ENCODE measurements at regions not wholly inside any gene's neighbourhood (a gene's known extent, or its start where the extent isn't known, plus 50 kb on each side); places are given as distances from the start of the nearest gene placed in this dataset.

DNA sequence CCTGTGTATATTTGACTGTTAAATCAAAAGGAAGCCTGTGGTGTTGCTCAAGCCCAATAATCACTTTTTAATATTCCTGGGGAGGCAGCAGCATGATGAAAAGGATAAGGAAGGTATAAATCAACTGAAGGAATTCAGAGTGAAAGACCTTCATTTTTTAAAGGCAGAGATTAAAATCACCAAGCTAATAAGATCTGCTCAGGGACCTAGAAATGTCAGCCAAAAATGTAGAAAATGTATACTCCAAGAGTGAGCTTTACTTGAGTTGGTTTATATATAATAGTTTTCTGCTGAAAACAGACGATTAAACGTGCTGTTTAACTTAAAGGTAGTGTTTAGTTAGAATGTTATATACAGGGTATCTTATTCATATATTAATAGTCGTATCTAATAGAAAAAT is 549.3 kb downstream of the IQCM start:
- no peaks in the 10 kb centered on the region for H3K27me3 Mint-ChIP-seq
- TF ChIP-seq, protein P1, sequence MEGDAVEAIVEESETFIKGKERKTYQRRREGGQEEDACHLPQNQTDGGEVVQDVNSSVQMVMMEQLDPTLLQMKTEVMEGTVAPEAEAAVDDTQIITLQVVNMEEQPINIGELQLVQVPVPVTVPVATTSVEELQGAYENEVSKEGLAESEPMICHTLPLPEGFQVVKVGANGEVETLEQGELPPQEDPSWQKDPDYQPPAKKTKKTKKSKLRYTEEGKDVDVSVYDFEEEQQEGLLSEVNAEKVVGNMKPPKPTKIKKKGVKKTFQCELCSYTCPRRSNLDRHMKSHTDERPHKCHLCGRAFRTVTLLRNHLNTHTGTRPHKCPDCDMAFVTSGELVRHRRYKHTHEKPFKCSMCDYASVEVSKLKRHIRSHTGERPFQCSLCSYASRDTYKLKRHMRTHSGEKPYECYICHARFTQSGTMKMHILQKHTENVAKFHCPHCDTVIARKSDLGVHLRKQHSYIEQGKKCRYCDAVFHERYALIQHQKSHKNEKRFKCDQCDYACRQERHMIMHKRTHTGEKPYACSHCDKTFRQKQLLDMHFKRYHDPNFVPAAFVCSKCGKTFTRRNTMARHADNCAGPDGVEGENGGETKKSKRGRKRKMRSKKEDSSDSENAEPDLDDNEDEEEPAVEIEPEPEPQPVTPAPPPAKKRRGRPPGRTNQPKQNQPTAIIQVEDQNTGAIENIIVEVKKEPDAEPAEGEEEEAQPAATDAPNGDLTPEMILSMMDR (conservative IDR thresholded peaks at IDR 0.05), result no peak
- H3K27ac Mint-ChIP-seq, result no peak overlapping the region
- no peak overlapping the region for H3K4me3 Mint-ChIP-seq
- H3K9me3 Mint-ChIP-seq, result peaks cover 4% of the 10 kb centered on the region
- no peaks in the 10 kb centered on the region for H3K36me3 Mint-ChIP-seq
- no peaks in the 10 kb centered on the region for H3K4me1 Mint-ChIP-seq (ENCODE audit: unreplicated experiment)
- no peak for DNase-seq (ENCODE audit: extremely low spot score, unreplicated experiment)

DNA sequence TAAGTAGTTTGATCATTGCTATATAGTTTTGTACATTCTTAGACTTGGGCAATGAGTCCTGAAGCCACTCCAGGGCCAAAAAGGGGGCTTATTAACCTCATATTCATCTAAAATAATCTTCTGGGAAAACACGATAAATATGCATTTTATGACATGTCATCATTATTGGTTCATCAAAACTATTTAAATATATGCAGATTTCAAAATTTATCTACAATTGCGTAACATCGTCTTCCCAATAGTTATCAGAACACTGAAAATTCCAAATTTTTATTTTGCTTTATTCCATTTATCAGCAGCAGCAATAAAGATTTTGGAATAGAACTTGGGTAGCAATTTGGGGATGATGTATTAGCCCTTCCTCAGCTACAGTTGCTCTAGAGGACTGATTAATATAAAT is 550.0 kb downstream of the IQCM start:
- Mint-ChIP-seq H3K36me3 (no peaks in the 10 kb centered on the region), H3K9me3 (peaks cover 4% of the 10 kb centered on the region), H3K27me3 (no peaks in the 10 kb centered on the region), H3K27ac (no peak overlapping the region), H3K4me3 (no peak overlapping the region), H3K4me1 (ENCODE audit: unreplicated experiment) (no peaks in the 10 kb centered on the region)
- TF ChIP-seq, protein P1 (conservative IDR thresholded peaks at IDR 0.05), result no peak
- no peak for DNase-seq (ENCODE audit: extremely low spot score, unreplicated experiment)

DNA sequence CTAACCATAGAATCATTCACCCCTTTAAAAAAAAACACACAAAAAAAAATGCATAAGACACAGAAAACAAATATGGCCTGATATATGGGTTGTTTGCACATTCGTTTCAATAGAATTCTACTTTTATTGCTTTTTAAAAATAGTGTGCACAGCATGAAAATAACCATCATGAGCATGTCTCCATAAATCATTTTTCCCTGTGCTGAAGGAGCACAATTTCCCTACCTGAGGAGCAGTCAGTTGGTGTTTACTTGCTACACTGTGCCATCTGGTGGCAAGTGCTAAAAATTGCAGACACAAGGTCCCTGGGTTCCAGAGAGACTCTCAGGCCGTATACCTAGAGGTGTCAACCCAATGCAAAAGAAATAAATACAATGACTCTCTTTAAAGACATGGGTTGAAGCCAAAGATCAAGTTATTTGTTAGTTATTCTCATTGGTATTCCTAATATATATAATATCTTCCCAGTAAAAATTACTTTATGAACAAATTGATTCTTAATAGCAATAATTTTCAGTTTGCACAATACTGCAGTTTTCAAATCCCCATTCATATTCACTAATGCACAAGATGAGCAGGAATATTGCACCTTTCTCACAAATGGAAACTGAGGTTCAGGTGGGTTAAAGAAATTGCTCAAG is 551.4 kb downstream of the IQCM start:
- Mint-ChIP-seq H3K9me3 (peaks cover 4% of the 10 kb centered on the region), H3K4me1 (ENCODE audit: unreplicated experiment) (no peaks in the 10 kb centered on the region), H3K36me3 (no peaks in the 10 kb centered on the region), H3K27ac (no peak overlapping the region), H3K4me3 (no peak overlapping the region), H3K27me3 (no peaks in the 10 kb centered on the region)
- TF ChIP-seq, protein P1 (conservative IDR thresholded peaks at IDR 0.05), result peak; percentile 81
- no peak for DNase-seq (ENCODE audit: extremely low spot score, unreplicated experiment)

DNA sequence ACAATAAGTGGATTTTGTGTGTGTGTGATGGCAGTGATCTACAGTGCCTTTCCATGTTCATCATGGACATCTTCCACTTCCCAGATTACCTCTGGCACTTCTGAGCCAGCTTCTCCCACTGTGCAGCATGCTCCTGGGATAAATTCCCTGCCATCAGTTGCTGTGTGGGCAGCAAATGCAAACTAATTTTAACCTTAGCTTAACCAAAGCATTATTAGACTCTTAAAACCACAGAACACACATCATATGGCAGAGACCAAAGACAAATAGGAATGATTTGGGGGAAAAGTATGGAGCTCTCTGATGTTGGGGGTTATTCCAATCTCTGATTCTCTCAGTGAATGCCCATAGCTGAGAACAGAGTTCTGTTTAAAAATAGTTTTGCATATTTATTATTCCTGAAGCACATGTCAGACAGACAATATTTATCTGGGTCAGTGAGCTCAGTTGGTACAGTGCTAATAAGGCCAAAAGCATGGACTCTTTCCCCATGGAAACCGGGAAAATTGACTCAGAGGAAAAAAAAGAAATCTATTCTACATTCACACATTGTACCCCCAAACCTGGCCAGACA is 567.4 kb downstream of the IQCM start:
- Mint-ChIP-seq H3K4me1 (ENCODE audit: unreplicated experiment) (no peaks in the 10 kb centered on the region), H3K27ac (no peak overlapping the region), H3K4me3 (no peak overlapping the region), H3K9me3 (peaks cover 3% of the 10 kb centered on the region), H3K27me3 (peaks cover 4% of the 10 kb centered on the region), H3K36me3 (no peaks in the 10 kb centered on the region)
- no peak for DNase-seq (ENCODE audit: extremely low spot score, unreplicated experiment)
- TF ChIP-seq, protein P1 (conservative IDR thresholded peaks at IDR 0.05), result no peak

DNA sequence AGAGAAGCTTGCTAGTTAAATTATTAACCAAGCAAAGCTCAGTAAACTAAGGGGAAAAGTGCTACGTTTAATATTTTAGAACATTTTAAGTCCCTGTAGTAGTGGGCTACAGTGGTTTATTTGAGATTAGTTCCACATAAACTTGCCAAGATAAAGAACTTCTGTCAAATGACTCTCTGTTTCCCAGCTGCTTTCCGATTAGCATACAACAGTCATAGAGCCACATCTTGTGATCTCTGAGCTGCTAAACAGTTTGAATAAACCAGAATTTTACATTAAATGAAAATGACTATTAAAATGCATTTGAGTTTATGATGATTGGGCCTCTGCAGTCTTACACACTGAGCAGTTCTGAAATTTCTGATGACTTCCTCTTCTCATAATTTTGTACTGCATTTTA is 568.5 kb downstream of the IQCM start:
- H3K9me3 Mint-ChIP-seq, result peaks cover 3% of the 10 kb centered on the region

More for the DNA sequence above, 568.5 kb downstream of the IQCM start:
- H3K27ac Mint-ChIP-seq, result no peak overlapping the region
- TF ChIP-seq, protein P1 (conservative IDR thresholded peaks at IDR 0.05), result no peak
- peaks cover 4% of the 10 kb centered on the region for H3K27me3 Mint-ChIP-seq
- H3K4me1 Mint-ChIP-seq (ENCODE audit: unreplicated experiment), result no peaks in the 10 kb centered on the region
- DNase-seq (ENCODE audit: extremely low spot score, unreplicated experiment), result no peak
- no peak overlapping the region for H3K4me3 Mint-ChIP-seq
- no peaks in the 10 kb centered on the region for H3K36me3 Mint-ChIP-seq
